Nephron (organoid): ENCODE measurements at regions not wholly inside any gene's neighbourhood (a gene's known extent, or its start where the extent isn't known, plus 50 kb on each side); places are given as distances from the start of the nearest gene placed in this dataset.

Experiments used
- H3K27ac Mint-ChIP-seq, 3 experiments: 2 replicates each; pipeline ENCODE4 v1.8.0; 2020; ENCODE audit warnings: mixed read lengths in 3 of 3, mild to moderate bottlenecking in 2 of 3, moderate library complexity in 1 of 3
- H3K27me3 Mint-ChIP-seq: 2 replicates; pipeline ENCODE4 v1.8.0; 2021; ENCODE audit warnings: low read depth, mild to moderate bottlenecking, moderate library complexity, mixed read lengths
- H3K36me3 Mint-ChIP-seq: 2 replicates; pipeline ENCODE4 v1.8.0; 2020; ENCODE audit warnings: low read depth, mixed read lengths
- H3K4me1 Mint-ChIP-seq: 2 replicates; pipeline ENCODE4 v1.8.0; 2020; ENCODE audit warnings: mixed read lengths
- H3K4me3 Mint-ChIP-seq, 3 experiments: 2 replicates each; pipeline ENCODE4 v1.8.0; 2020; ENCODE audit warnings: mild to moderate bottlenecking in 3 of 3, mixed read lengths in 3 of 3, moderate library complexity in 2 of 3
- H3K9me3 Mint-ChIP-seq: 2 replicates; pipeline ENCODE4 v1.8.0; 2020; ENCODE audit warnings: mixed read lengths
- CTCF ChIP-seq, 3 experiments: fragments of 200-600 bp; sonication (generic); IDR thresholded peaks; one replicate each; pipeline ENCODE4 v1.5.0; 2021; ENCODE audit warnings: antibody characterized with exemption in 3 of 3; ENCODE audit not compliant: unreplicated experiment in 3 of 3

- Mint-ChIP-seq H3K27me3 (peaks cover 23% of the 10 kb centered on the region), H3K4me1 (peaks cover 29% of the 10 kb centered on the region), H3K4me3 (no peak overlapping the region), H3K9me3 (peaks cover 3% of the 10 kb centered on the region), H3K27ac (no peak overlapping the region), H3K36me3 (no peaks in the 10 kb centered on the region)
- TF ChIP-seq CTCF (IDR thresholded peaks at IDR 0.05; ENCODE audit: unreplicated experiment in 3 of 3) = no peak
These were observed 226.2 kb downstream of the ACKR3 start for GRCh38 chr2:236795861-236796219.

- no peak overlapping the region for H3K4me3 Mint-ChIP-seq
- no peak overlapping the region for H3K27ac Mint-ChIP-seq
- no peaks in the 10 kb centered on the region for H3K36me3 Mint-ChIP-seq
- peaks cover 6% of the 10 kb centered on the region for H3K9me3 Mint-ChIP-seq
- peaks cover 23% of the 10 kb centered on the region for H3K27me3 Mint-ChIP-seq
- peaks cover 26% of the 10 kb centered on the region for H3K4me1 Mint-ChIP-seq
- no peak for TF ChIP-seq CTCF (IDR thresholded peaks at IDR 0.05; ENCODE audit: unreplicated experiment in 3 of 3)
These were observed 226.6 kb downstream of the ACKR3 start for GRCh38 chr2:236796236-236796635.

DNA sequence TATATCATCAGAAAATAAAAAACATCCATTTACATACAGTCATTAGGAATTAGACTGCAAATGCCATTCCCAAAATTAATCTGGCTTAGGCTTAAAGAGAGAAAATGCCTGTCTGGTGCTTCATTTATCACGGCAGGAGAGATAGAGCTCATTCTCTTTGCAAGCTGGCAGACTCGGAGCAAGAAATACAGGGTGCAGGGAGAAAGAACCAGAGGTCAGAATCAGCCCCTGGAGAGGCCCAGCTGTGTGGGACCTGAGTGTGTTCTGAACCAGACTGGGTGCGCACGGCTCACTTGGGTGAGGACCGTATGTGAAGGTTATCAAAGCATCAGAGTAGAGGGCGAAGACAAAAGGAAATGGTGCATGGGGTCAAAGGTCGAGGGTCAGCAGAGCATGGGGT, 227.8 kb downstream of the ACKR3 start:
- Mint-ChIP-seq H3K27me3 (peaks cover 23% of the 10 kb centered on the region), H3K4me3 (no peak overlapping the region), H3K36me3 (no peaks in the 10 kb centered on the region), H3K9me3 (peaks cover 10% of the 10 kb centered on the region), H3K27ac (no peak overlapping the region), H3K4me1 (peaks cover 29% of the 10 kb centered on the region)
- TF ChIP-seq CTCF (IDR thresholded peaks at IDR 0.05; ENCODE audit: unreplicated experiment in 3 of 3) = no peak

DNA sequence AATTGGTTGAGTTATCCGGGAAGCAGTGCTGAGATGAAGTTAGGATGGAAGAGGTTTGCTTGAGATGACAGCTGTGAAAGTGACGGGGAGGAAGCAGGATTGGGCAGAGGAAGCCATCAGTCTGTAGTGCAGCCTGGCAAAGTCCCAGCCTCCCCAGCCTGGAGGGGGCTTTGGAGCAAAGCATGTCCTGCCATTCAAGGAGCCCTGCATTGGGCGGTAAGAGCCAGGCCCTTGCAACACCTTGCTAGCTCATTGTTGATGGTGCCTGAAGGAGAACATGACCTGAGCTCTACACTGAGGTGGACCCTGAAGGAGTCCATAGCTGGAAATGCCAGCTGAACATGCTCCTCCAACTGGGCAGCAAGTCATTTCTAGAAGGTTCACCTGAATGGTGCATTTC, 228.9 kb downstream of the ACKR3 start:
- Mint-ChIP-seq H3K27me3 (peaks cover 26% of the 10 kb centered on the region), H3K4me3 (no peak overlapping the region), H3K36me3 (no peaks in the 10 kb centered on the region), H3K9me3 (peaks cover 12% of the 10 kb centered on the region), H3K4me1 (peaks cover 29% of the 10 kb centered on the region), H3K27ac (no peak overlapping the region)
- no peak for TF ChIP-seq CTCF (IDR thresholded peaks at IDR 0.05; ENCODE audit: unreplicated experiment in 3 of 3)

GRCh38 chr2:236799391-236800026, 229.9 kb downstream of the ACKR3 start:
- Mint-ChIP-seq H3K27me3 (peaks cover 26% of the 10 kb centered on the region), H3K4me1 (peaks cover 24% of the 10 kb centered on the region), H3K27ac (peak overlapping the region; percentile 9 to 59 (median 38))

More at GRCh38 chr2:236799391-236800026, 229.9 kb downstream of the ACKR3 start:
- peaks cover 12% of the 10 kb centered on the region for H3K9me3 Mint-ChIP-seq
- no peak overlapping the region for H3K4me3 Mint-ChIP-seq
- no peaks in the 10 kb centered on the region for H3K36me3 Mint-ChIP-seq
- no peak for TF ChIP-seq CTCF (IDR thresholded peaks at IDR 0.05; ENCODE audit: unreplicated experiment in 3 of 3)
